H1 (cell line): ENCODE measurements at regions not wholly inside any gene's neighbourhood (a gene's known extent, or its start where the extent isn't known, plus 50 kb on each side); places are given as distances from the start of the nearest gene placed in this dataset.

Experiments used
- CHD2 ChIP-seq: IDR thresholded peaks from 2 replicates; pipeline ENCODE4 v1.6.1; 2012; ENCODE audit warnings: low read length, improper control_type of control experiment
- CREB1 ChIP-seq: IDR thresholded peaks from 2 replicates; pipeline ENCODE4 v1.6.1; 2012; ENCODE audit warnings: inconsistent platforms
- CTCF ChIP-seq, 3 experiments: IDR thresholded peaks; 1 replicate in 2 of 3; 2 replicates in 1 of 3; pipeline versions ENCODE4 v1.5.1 to v1.6.1; 2011; ENCODE audit warnings: low read length in 3 of 3, mild to moderate bottlenecking in 3 of 3, inconsistent platforms in 2 of 3, low read depth in 1 of 3, moderate library complexity in 1 of 3; ENCODE audit not compliant: insufficient read depth in 1 of 3; ENCODE audit errors: control extremely low read depth in 1 of 3
- EP300 ChIP-seq, 2 experiments: IDR thresholded peaks; 1 replicate in 1 of 2; 2 replicates in 1 of 2; pipeline ENCODE4 v1.6.1; 2011 to 2012; ENCODE audit warnings: low read depth in 2 of 2, low read length in 2 of 2, mild to moderate bottlenecking in 2 of 2, borderline replicate concordance in 1 of 2, inconsistent platforms in 1 of 2, moderate library complexity in 1 of 2
- EZH2 ChIP-seq: fragments of 200-600 bp; sonication (generic); IDR thresholded peaks from 2 replicates; pipeline ENCODE4 v1.7.1; 2012; ENCODE audit warnings: low read depth, mild to moderate bottlenecking, moderate library complexity, low read length, inconsistent platforms; ENCODE audit not compliant: severe bottlenecking
- GABPA ChIP-seq: IDR thresholded peaks from 2 replicates; pipeline ENCODE4 v1.6.1; 2011; ENCODE audit warnings: mild to moderate bottlenecking, low read length, moderate library complexity, borderline replicate concordance; ENCODE audit not compliant: insufficient read depth
- KDM5A ChIP-seq: fragments of 200-600 bp; IDR thresholded peaks from 2 replicates; pipeline ENCODE4 v1.7.1; 2012; ENCODE audit warnings: mild to moderate bottlenecking, low read length, inconsistent platforms, mixed read lengths
- MAFK ChIP-seq: IDR thresholded peaks from 2 replicates; pipeline ENCODE4 v1.6.1; 2012; ENCODE audit warnings: low read depth, mild to moderate bottlenecking, improper control_type of control experiment, low read length
- PHF8 ChIP-seq: fragments of 200-600 bp; sonication (generic); conservative IDR thresholded peaks from 2 replicates; pipeline ENCODE4 v1.7.1; 2012; ENCODE audit warnings: low read depth, mild to moderate bottlenecking, inconsistent platforms, low read length, moderate library complexity
- POLR2A ChIP-seq, 2 experiments: IDR thresholded peaks; 1 replicate in 1 of 2; 2 replicates in 1 of 2; pipeline ENCODE4 v1.6.1; 2011; ENCODE audit warnings: low read depth in 2 of 2, low read length in 2 of 2, mild to moderate bottlenecking in 2 of 2; ENCODE audit errors: control extremely low read depth in 1 of 2
- POLR2AphosphoS5 ChIP-seq: IDR thresholded peaks from 2 replicates; pipeline ENCODE4 v1.6.1; 2011; ENCODE audit warnings: low read depth, low read length
- TCF12 ChIP-seq: IDR thresholded peaks from 2 replicates; pipeline ENCODE4 v1.6.1; 2011; ENCODE audit warnings: low read depth, mild to moderate bottlenecking, low read length
- YY1 ChIP-seq: IDR thresholded peaks from 2 replicates; pipeline ENCODE4 v1.6.1; 2011; ENCODE audit warnings: low read depth, mild to moderate bottlenecking, low read length

GRCh38 chr2:118274841-118275510 lies 186.7 kb downstream of the INSIG2 start:
- TF ChIP-seq MAFK (no peak), CTCF (IDR thresholded peaks at IDR 0.05; ENCODE audit: control extremely low read depth in 1 of 3, insufficient read depth in 1 of 3, low read depth in 1 of 3, low read length in 3 of 3) (no peak), POLR2A (IDR thresholded peaks at IDR 0.05; ENCODE audit: control extremely low read depth in 1 of 2, low read depth in 2 of 2, low read length in 2 of 2) (no peak), POLR2AphosphoS5 (no peak), EP300 (IDR thresholded peaks at IDR 0.05; ENCODE audit: borderline replicate concordance in 1 of 2, low read depth in 2 of 2, low read length in 2 of 2) (no peak), YY1 (no peak), CREB1 (no peak), KDM5A (no peak), PHF8 (no peak), CHD2 (no peak), GABPA (no peak), TCF12 (no peak), EZH2 (no peak)
